Amygdala (tissue), 56 donors: ENCODE measurements at regions not wholly inside any gene's neighbourhood (a gene's known extent, or its start where the extent isn't known, plus 50 kb on each side); places are given as distances from the start of the nearest gene placed in this dataset.
"Not testable (repeated sequence)": the region's sequence is repeated elsewhere in the genome, so short reads cannot be mapped to it uniquely, and the experiment has no call there.

Source experiments
- DNase-seq, 56 donors: peaks; one replicate each; lab custom pipeline; 2025; lab: John Stamatoyannopoulos, UW

GRCh38 chr2:220775856-220776488 lies 796.1 kb downstream of the EPHA4 start:
- DNase-seq, result no peak

GRCh38 chr2:220779076-220779475 lies 793.0 kb downstream of the EPHA4 start:
- DNase-seq, result not testable (repeated sequence)

- DNase-seq, result no peak
Measured at GRCh38 chr2:220779511-220779910, 792.6 kb downstream of the EPHA4 start.

GRCh38 chr2:220779931-220780330 lies 792.2 kb downstream of the EPHA4 start:
- DNase-seq, result peak in 2 of 56 donors; percentile 3 to 9

DNA sequence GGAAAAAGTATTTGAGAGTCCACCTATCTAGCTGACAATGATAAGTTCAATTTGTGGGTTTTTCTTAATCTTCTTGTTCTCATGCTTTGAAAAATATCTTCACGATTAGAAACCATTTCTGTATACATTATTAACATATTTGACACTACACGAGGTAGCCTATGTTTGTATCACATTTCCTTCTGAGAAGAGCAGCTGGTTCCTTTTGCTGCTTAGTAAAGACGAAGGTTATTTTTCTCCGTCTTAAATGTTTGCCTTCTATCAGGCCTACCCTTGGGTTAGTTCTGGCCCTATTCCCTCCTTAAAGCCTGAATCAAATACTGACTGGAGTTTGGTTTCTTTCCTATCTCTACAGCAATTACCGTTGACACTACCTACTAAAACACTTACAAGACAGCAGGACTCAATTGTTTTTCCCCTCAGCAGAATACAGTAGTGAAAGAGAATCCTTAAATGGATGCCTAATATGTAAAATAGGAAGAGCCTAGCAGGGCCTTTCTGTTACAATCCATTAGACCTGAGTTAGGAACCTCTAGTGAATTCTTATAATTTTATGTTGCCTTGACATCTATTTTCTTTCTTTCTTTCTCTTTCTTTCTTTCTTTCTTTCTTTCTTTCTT lies 790.4 kb downstream of the EPHA4 start:
- no peak for DNase-seq

DNA sequence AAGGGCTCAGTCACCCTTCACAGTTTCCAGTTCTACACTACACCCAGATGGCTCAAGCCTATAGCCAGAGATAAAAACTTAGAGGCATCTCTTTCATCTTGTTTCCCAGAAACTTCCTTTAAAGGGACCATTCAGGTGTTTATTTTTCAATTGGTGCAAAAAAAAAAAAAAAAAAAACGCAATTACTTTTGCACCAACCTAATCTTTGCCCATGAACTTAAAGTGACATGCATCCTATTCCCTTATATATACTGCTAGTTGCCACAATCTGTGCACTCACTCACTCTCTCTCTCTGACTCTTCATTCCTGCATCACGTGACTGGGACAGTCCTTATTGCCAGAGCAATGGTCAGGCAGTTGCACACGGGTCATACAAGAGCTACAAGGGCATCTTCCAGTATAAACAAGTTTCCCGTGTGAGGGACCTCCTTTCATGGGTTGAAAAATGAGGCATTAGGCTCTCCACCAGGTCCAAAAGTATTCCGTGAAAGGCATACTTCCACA lies 789.4 kb downstream of the EPHA4 start:
- no peak for DNase-seq

DNA sequence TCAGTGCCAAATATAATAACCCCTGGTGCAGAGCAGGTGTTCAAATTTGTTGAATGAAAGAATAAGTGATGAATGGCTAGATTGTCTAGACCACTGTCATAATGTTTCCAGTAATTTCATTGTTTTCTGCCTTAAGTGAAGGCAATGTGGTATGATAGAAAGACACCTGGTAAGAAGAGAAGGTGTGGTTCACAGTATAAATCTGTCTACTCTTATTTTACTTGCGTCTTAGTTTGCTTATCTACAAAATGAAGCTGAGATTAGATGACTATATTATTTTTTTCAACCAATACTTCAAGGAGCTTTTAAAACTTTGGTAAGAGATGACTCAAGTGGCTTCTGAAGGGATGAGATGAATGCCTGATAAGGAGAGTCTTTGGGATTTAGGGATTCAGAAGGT lies 788.4 kb downstream of the EPHA4 start:
- no peak for DNase-seq

DNA sequence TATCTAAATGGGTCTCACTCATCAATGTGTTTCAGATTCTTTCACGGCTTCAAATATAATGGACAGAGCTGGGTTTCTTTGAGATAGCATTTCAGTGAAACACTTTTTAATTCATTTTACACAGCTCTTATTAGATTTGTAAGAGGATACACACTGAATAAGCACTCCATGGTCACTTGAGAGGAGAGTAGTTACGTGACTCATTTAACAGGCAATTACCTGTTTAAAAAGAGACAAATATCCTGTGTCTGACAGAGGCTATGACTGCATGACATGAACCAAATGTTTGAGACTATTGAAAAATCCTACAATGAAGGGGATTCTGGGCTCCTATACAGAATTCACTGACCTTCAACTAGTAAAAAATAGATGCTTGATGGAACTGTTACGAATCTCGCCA lies 786.9 kb downstream of the EPHA4 start:
- no peak for DNase-seq

DNA sequence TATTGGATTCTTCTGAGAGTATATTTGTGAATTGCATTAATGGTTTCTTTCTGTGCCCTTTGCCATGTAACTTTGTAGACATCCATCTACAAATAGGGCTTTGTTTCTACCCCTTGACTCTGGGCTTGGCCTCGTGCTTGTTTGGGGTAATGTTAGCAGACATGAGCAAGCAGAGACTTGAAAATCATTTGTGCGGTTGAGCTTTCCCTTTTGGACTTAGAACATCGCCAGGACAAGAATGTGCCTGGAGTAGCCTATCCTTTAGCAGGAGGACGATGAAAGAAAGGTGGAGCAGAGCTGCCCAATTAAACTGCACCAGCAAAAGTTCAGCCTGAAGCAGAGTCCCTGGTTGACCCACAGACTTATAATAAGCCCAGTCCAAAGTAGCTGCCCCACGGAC lies 785.9 kb downstream of the EPHA4 start:
- DNase-seq, result no peak

DNA sequence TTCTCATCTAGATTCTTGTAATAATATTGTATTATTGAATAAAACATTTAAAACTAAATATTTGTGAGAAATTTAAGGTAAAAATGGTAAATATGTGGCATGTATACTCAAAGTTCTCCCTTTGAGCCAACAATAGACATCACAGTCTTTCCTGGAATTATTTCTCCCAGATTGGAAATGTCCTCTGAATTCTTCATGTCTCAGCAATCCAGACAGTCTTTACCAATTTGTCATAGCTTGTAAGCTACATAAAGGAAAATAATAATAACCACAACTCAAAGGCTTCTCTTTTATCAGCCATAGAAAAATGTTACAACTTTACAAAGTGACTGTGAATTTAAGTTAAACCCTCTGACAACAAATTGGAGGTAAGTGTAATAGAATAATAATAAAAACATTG lies 784.9 kb downstream of the EPHA4 start:
- DNase-seq, result no peak

DNA sequence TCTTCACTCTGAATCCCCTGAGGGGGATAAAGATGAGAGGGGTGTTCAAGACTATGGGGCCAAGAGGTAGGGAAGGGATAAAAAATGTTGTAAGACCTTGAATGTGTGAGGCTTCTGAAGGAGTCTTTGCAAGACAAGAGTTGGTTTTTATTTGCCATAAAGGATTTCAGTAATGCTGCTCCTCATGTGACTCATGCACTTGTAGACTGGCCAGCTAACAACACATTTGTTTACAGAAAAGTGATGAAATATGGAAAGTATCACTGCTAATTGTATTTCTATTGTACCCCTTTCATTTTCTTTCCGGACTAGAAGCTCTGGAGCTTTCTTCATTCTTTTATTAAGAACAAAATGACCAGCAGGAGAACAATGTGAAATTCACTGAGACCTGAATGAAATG lies 782.1 kb downstream of the EPHA4 start:
- DNase-seq, result no peak

DNA sequence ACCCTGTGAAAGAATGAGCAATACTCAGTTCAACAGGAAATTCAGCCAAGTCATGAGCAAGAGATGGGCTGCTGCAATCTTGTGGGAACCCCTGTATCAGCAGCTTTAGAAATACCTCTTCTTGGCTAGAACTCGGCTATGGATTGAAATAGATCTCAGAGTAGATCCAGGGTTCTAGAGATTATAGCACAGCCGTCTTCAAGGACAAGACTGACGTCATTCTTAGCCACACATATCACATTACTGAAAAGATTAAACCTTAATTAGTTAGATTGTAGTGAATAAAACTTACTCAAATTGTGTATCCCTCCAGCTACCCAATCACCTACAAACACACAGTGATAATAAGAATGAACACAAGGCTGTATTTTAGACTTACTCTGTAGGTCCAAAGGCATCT lies 776.4 kb downstream of the EPHA4 start:
- no peak for DNase-seq

GRCh38 chr2:220811115-220811514 lies 761.0 kb downstream of the EPHA4 start:
- no peak for DNase-seq

- DNase-seq, result no peak
Measured at GRCh38 chr2:220811952-220812570, 760.0 kb downstream of the EPHA4 start.

DNA sequence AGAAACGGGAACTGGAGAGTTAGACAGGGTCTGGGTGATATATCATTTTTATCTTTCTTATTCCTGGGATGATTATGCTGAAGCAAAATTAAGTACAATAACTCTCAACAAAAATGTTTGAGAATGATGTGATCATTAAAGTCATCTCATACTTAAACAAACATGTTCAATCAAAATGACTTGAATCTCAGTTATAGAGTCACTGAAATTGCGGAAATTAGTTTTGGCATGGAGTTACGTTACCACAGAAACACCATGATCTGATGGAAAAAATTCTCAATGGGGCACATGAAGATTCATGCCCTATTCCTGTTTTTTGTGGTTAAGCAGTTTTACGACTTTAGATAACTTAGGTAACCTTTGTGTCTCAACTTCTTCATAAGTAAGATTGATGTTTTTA lies 757.7 kb downstream of the EPHA4 start:
- DNase-seq, result no peak

- DNase-seq, result no peak
Measured at GRCh38 chr2:220815698-220816097, 756.4 kb downstream of the EPHA4 start.

DNA sequence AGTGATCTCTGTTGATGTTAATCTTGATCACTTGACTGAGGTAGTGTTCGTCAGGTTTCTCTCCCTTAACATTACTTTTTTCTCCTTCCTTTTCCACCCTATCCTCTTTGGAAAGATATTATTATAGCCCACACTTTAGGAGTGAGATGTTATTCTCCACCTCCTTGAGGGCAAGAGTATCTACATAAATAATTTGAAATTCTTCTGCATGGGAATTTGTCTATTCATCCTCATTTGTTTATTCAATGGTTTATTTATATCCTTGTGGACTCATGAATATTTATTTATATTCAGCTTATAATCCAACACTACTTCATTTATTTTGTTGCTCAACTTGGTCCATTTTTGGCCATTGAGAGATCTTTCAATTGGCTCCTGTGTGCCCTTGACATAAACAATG lies 750.4 kb downstream of the EPHA4 start:
- DNase-seq, result no peak

- DNase-seq, result not testable (repeated sequence)
Measured at GRCh38 chr2:220823590-220823989, 748.5 kb downstream of the EPHA4 start.

DNA sequence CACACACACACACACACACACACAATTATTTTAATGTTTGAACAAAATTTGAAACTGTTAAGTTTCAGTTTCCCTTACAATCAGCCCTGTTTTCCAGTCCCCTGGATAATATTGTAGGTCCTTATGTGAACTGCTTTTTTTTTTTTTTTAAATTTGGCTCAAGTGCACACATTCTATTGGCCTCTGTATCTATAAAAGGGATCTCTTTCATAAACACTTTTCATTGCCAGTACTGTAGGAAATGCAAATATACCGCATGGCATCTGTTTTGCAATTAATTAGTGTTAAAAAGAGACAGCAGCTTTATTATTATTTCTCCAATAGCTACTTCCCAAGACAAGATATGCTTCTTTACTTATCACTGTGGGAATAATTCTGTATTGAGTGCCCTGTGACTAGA lies 738.7 kb downstream of the EPHA4 start:
- DNase-seq, result no peak

GRCh38 chr2:220835583-220835982 lies 736.5 kb downstream of the EPHA4 start:
- DNase-seq, result no peak

- DNase-seq, result no peak
Measured at GRCh38 chr2:220837226-220837625, 734.9 kb downstream of the EPHA4 start.
